GM21786 (cell line): ENCODE measurements at regions not wholly inside any gene's neighbourhood (a gene's known extent, or its start where the extent isn't known, plus 50 kb on each side); places are given as distances from the start of the nearest gene placed in this dataset.
"Not testable (repeated sequence)": the region's sequence is repeated elsewhere in the genome, so short reads cannot be mapped to it uniquely, and the experiment has no call there.

Experiments used
- ATAC-seq: cut with Tn5 transposase; IDR thresholded peaks from one replicate; pipeline ENCODE4 v1.9.1; 2021; ENCODE audit not compliant: unreplicated experiment

GRCh38 chr5:23451156-23451555 is 56.3 kb upstream of the PRDM9 start:
- ATAC-seq: no peak

GRCh38 chr5:23450187-23450586 is 57.2 kb upstream of the PRDM9 start:
- no peak for ATAC-seq

GRCh38 chr5:23448627-23449026 is 58.8 kb upstream of the PRDM9 start:
- no peak for ATAC-seq

GRCh38 chr5:23446424-23446823 is 61.0 kb upstream of the PRDM9 start:
- ATAC-seq: no peak

GRCh38 chr5:23445573-23445972 is 61.8 kb upstream of the PRDM9 start:
- ATAC-seq: no peak

GRCh38 chr5:23440703-23441102 is 66.7 kb upstream of the PRDM9 start:
- ATAC-seq: no peak

GRCh38 chr5:23437011-23437410 is 70.4 kb upstream of the PRDM9 start:
- ATAC-seq: no peak

GRCh38 chr5:23433534-23434315 is 73.7 kb upstream of the PRDM9 start:
- no peak for ATAC-seq

GRCh38 chr5:23428705-23429104 is 78.7 kb upstream of the PRDM9 start:
- ATAC-seq: no peak

- ATAC-seq: not testable (repeated sequence)
These were observed 87.2 kb upstream of the PRDM9 start for GRCh38 chr5:23420214-23420613.

- ATAC-seq: no peak
These were observed 88.3 kb upstream of the PRDM9 start for GRCh38 chr5:23419115-23419514.

- ATAC-seq: no peak
These were observed 94.9 kb upstream of the PRDM9 start for GRCh38 chr5:23412515-23412914.

GRCh38 chr5:23411994-23412393 is 95.4 kb upstream of the PRDM9 start:
- ATAC-seq: no peak

- ATAC-seq: no peak
These were observed 96.2 kb upstream of the PRDM9 start for GRCh38 chr5:23411200-23411599.

- not testable (repeated sequence) for ATAC-seq
These were observed 96.6 kb upstream of the PRDM9 start for GRCh38 chr5:23410775-23411174.

- no peak for ATAC-seq
These were observed 101.9 kb upstream of the PRDM9 start for GRCh38 chr5:23405316-23406068.

- ATAC-seq: no peak
These were observed 104.8 kb upstream of the PRDM9 start for GRCh38 chr5:23402585-23402984.

- no peak for ATAC-seq
These were observed 106.5 kb upstream of the PRDM9 start for GRCh38 chr5:23400951-23401350.

GRCh38 chr5:23396346-23396745 is 111.1 kb upstream of the PRDM9 start:
- ATAC-seq: no peak

- ATAC-seq: no peak
These were observed 117.9 kb upstream of the PRDM9 start for GRCh38 chr5:23389291-23390101.

- no peak for ATAC-seq
These were observed 122.4 kb upstream of the PRDM9 start for GRCh38 chr5:23385036-23385435.

GRCh38 chr5:23372177-23372576 is 135.2 kb upstream of the PRDM9 start:
- no peak for ATAC-seq
